PFSK-1 (cell line): ENCODE measurements at regions not wholly inside any gene's neighbourhood (a gene's known extent, or its start where the extent isn't known, plus 50 kb on each side); places are given as distances from the start of the nearest gene placed in this dataset.

ENCODE experiments used
- FOXP2 ChIP-seq: optimal IDR thresholded peaks from 2 replicates; pipeline ENCODE3; 2011; ENCODE audit warnings: borderline replicate concordance, control low read depth, inconsistent platforms; ENCODE audit not compliant: insufficient read depth; ENCODE audit errors: extremely low read length, extremely low read depth
- POLR2AphosphoS5 ChIP-seq: IDR thresholded peaks from 2 replicates; pipeline ENCODE4 v1.6.1; 2012; ENCODE audit warnings: low read depth, mild to moderate bottlenecking, control low read depth, low read length, moderate library complexity
- REST ChIP-seq, 2 experiments: IDR thresholded peaks; 2 replicates each; pipeline versions ENCODE4 v1.6.1 to v1.8.0; 2011 to 2012; ENCODE audit warnings: low read depth in 2 of 2, low read length in 2 of 2, control low read depth in 1 of 2, inconsistent platforms in 1 of 2, mild to moderate bottlenecking in 1 of 2, moderate library complexity in 1 of 2; ENCODE audit not compliant: insufficient read depth in 1 of 2
- SIN3A ChIP-seq: IDR thresholded peaks from 2 replicates; pipeline ENCODE4 v1.6.1; 2012; ENCODE audit warnings: mild to moderate bottlenecking, low read length, moderate library complexity, borderline replicate concordance; ENCODE audit not compliant: insufficient read depth
- TAF1 ChIP-seq: IDR thresholded peaks from 2 replicates; pipeline ENCODE4 v1.6.1; 2012; ENCODE audit warnings: low read length, control low read depth, borderline replicate concordance; ENCODE audit not compliant: insufficient read depth

GRCh38 chr2:60252581-60253150, 300.8 kb downstream of the BCL11A start:
- TF ChIP-seq FOXP2 (no peak), SIN3A (no peak), REST (IDR thresholded peaks at IDR 0.05; ENCODE audit: insufficient read depth in 1 of 2, low read depth in 2 of 2, low read length in 2 of 2) (no peak), TAF1 (no peak), POLR2AphosphoS5 (no peak)

- no peak for TF ChIP-seq FOXP2
- TF ChIP-seq SIN3A: no peak
- TF ChIP-seq REST (IDR thresholded peaks at IDR 0.05; ENCODE audit: insufficient read depth in 1 of 2, low read depth in 2 of 2, low read length in 2 of 2): no peak
- no peak for TF ChIP-seq TAF1
- no peak for TF ChIP-seq POLR2AphosphoS5
Measured at GRCh38 chr2:60251247-60251646, 302.2 kb downstream of the BCL11A start.

- TF ChIP-seq POLR2AphosphoS5 (no peak), FOXP2 (no peak), SIN3A (no peak), TAF1 (no peak), REST (IDR thresholded peaks at IDR 0.05; ENCODE audit: insufficient read depth in 1 of 2, low read depth in 2 of 2, low read length in 2 of 2) (no peak)
Measured at GRCh38 chr2:60249879-60250278, 303.6 kb downstream of the BCL11A start.

- no peak for TF ChIP-seq REST (IDR thresholded peaks at IDR 0.05; ENCODE audit: insufficient read depth in 1 of 2, low read depth in 2 of 2, low read length in 2 of 2)
- TF ChIP-seq SIN3A: no peak
Measured at GRCh38 chr2:60247471-60247870, 306.0 kb downstream of the BCL11A start.

DNA sequence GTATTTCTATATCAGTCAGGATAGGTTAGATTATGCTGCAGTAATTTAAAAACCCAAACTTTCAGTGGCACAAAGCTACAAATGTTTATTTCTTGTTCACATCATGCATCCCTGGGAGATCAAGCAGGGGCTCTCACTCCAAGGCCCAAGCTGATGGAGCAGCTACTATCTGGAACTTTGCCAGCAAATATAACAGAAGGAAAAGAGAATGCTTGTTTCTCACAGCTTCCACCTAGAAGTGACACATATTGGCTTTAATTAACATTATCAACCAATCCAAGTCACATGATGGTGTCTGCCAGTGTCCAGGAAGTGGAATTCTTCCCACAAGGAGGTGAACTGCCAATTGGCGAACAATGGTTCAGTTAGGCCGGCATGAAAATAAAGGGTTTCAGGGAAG, 306.9 kb downstream of the BCL11A start:
- TF ChIP-seq FOXP2 (no peak), POLR2AphosphoS5 (no peak), TAF1 (no peak), SIN3A (no peak), REST (IDR thresholded peaks at IDR 0.05; ENCODE audit: insufficient read depth in 1 of 2, low read depth in 2 of 2, low read length in 2 of 2) (no peak)
